Neural cell (in vitro differentiated cells): ENCODE measurements at regions not wholly inside any gene's neighbourhood (a gene's known extent, or its start where the extent isn't known, plus 50 kb on each side); places are given as distances from the start of the nearest gene placed in this dataset.

Experiments
- H2AFZ ChIP-seq: fragments of 200-600, 300-800 bp; sonication (generic), shearing (Covaris generic); 2 replicates; pipeline ENCODE4 v1.6.0; 2014; ENCODE audit warnings: low read depth, mild to moderate bottlenecking, antibody characterized with exemption, low read length, moderate library complexity
- H3F3A ChIP-seq: fragments of 200-600 bp; shearing (Covaris generic); 2 replicates; pipeline ENCODE4 v1.6.1; 2016; ENCODE audit warnings: mild to moderate bottlenecking, moderate library complexity, mixed read lengths, antibody characterized with exemption, low read length; ENCODE audit not compliant: insufficient read depth, poor library complexity, severe bottlenecking
- H3K27ac ChIP-seq: fragments of 200-600, 300-800 bp; sonication (generic), shearing (Covaris generic); 2 replicates; pipeline ENCODE4 v1.5.1; 2014; ENCODE audit warnings: mild to moderate bottlenecking, low read length, moderate library complexity
- H3K27me3 ChIP-seq: fragments of 300-800, 200-600 bp; sonication (generic), shearing (Covaris generic); 2 replicates; pipeline ENCODE4 v1.6.0; 2014; ENCODE audit warnings: mild to moderate bottlenecking, low read depth, low read length, moderate library complexity; ENCODE audit not compliant: insufficient read depth
- H3K36me3 ChIP-seq: fragments of 300-800, 200-600 bp; sonication (generic), shearing (Covaris generic); 2 replicates; pipeline ENCODE4 v1.5.1; 2014; ENCODE audit warnings: mild to moderate bottlenecking, antibody characterized with exemption, low read length, moderate library complexity; ENCODE audit not compliant: insufficient read depth
- H3K4me2 ChIP-seq: fragments of 300-800, 200-600 bp; sonication (generic), shearing (Covaris generic); 2 replicates; pipeline ENCODE4 v1.6.0; 2014; ENCODE audit warnings: mild to moderate bottlenecking, low read length
- H3K4me3 ChIP-seq: fragments of 300-800, 200-600 bp; sonication (generic), shearing (Covaris generic); 2 replicates; pipeline ENCODE4 v1.5.1; 2014; ENCODE audit warnings: mild to moderate bottlenecking, low read length, moderate library complexity
- H3K79me2 ChIP-seq: fragments of 200-600 bp; shearing (Covaris generic); replicated peaks from 2 replicates; pipeline ENCODE4 v1.6.0; 2014; ENCODE audit warnings: mild to moderate bottlenecking, low read length, moderate library complexity; ENCODE audit not compliant: insufficient read depth
- H3K9ac ChIP-seq: fragments of 300-800, 200-600 bp; sonication (generic), shearing (Covaris generic); 2 replicates; pipeline ENCODE4 v1.6.1; 2016; ENCODE audit warnings: mild to moderate bottlenecking, low read length, mixed read lengths
- H3K9me2 ChIP-seq: fragments of 200-600 bp; shearing (Covaris generic); 2 replicates; pipeline ENCODE4 v1.6.1; 2016; ENCODE audit warnings: mild to moderate bottlenecking, low read length, mixed read lengths; ENCODE audit not compliant: insufficient read depth
- H3K9me3 ChIP-seq: fragments of 200-600, 300-800 bp; sonication (generic), shearing (Covaris generic); 2 replicates; pipeline ENCODE4 v1.6.1; 2016; ENCODE audit warnings: mild to moderate bottlenecking, mixed run types, low read length, moderate library complexity, mixed read lengths
- H4K20me1 ChIP-seq: fragments of 200-600 bp; shearing (Covaris generic); 2 replicates; pipeline ENCODE4 v1.6.1; 2016; ENCODE audit warnings: mild to moderate bottlenecking, mixed run types; ENCODE audit not compliant: insufficient read depth
- EP300 ChIP-seq: fragments of 450-650 bp; conservative IDR thresholded peaks from 2 replicates; pipeline ENCODE4 v1.6.1; 2014; ENCODE audit warnings: antibody characterized with exemption, mild to moderate bottlenecking, moderate library complexity; ENCODE audit not compliant: poor library complexity, severe bottlenecking
- EZH2 ChIP-seq: fragments of 200-600, 300-800 bp; shearing (Covaris generic), sonication (generic); IDR thresholded peaks from 2 replicates; pipeline ENCODE4 v1.6.1; 2014; ENCODE audit warnings: antibody characterized with exemption, low read length, borderline replicate concordance, mild to moderate bottlenecking; ENCODE audit not compliant: insufficient read depth, poor library complexity, severe bottlenecking
- MXI1 ChIP-seq: fragments of 450-650 bp; conservative IDR thresholded peaks from 2 replicates; pipeline ENCODE4 v1.6.1; 2014; ENCODE audit warnings: antibody characterized with exemption, mild to moderate bottlenecking; ENCODE audit not compliant: poor library complexity, severe bottlenecking
- POLR2AphosphoS5 ChIP-seq: IDR thresholded peaks from 2 replicates; pipeline ENCODE4 v1.6.1; 2012
- RAD21 ChIP-seq: fragments of 450-650 bp; conservative IDR thresholded peaks from 2 replicates; pipeline ENCODE4 v1.6.1; 2014; ENCODE audit warnings: antibody characterized with exemption, mild to moderate bottlenecking, moderate library complexity
- SMC3 ChIP-seq: fragments of 450-650 bp; conservative IDR thresholded peaks from 2 replicates; pipeline ENCODE4 v1.6.1; 2014; ENCODE audit warnings: antibody characterized with exemption, mild to moderate bottlenecking, moderate library complexity; ENCODE audit not compliant: poor library complexity
- TAF1 ChIP-seq: IDR thresholded peaks from 2 replicates; pipeline ENCODE4 v1.6.1; 2012; ENCODE audit warnings: low read depth
- TF ChIP-seq, protein P1 (sequence below): IDR thresholded peaks from 2 replicates; pipeline ENCODE4 v1.6.1; 2012; ENCODE audit warnings: borderline replicate concordance
- TF ChIP-seq, protein P2 (sequence below): fragments of 450-650 bp; IDR thresholded peaks from 2 replicates; pipeline ENCODE4 v1.5.1; 2014; ENCODE audit warnings: antibody characterized with exemption, mild to moderate bottlenecking, moderate library complexity; ENCODE audit not compliant: poor library complexity, severe bottlenecking

DNA sequence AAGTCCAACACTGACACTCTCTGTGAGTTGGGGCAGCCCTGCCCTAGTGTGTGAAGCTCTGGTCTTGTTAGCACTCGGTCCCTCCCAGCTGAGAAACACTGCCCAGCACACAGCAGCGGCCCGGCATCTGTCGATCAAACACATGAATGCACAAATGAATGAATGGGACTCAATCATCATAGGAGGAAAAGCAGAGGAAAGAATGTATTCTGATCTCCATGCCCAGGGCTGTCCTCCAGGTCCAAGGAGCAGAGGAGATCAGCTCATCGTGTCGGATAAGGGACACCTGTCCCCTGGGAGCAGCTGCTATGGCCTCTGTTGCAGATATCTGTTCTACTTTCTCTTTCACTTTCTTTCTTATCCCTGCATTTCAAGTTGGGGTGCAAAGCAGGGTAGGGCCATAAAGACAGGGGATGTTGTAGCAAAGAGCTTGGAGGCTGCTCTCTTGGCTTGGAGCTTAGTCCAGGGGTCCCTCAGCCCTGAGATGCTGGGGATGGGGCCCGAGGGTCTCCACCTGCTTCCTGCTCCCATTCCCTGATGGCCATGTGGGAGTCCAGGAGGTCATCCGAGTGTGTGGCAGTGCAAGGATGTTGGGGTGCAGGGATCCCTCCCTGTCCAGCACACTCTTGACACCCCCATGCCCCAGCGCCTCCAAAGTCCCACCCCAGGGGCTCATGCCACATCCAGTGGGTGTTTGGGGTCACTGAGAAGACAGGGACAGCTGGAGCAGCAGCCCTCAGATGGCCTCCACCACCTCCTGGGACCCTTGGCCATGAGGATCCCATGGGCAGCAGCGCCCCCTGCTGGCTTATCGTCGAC, 88.2 kb downstream of the IRF8 start:
- no peak overlapping the region for H3K9ac ChIP-seq
- H3F3A ChIP-seq = no peaks in the 10 kb centered on the region
- no peak for TF ChIP-seq EP300
- no peak for TF ChIP-seq TAF1
- TF ChIP-seq SMC3 = no peak
- TF ChIP-seq, protein P1, sequence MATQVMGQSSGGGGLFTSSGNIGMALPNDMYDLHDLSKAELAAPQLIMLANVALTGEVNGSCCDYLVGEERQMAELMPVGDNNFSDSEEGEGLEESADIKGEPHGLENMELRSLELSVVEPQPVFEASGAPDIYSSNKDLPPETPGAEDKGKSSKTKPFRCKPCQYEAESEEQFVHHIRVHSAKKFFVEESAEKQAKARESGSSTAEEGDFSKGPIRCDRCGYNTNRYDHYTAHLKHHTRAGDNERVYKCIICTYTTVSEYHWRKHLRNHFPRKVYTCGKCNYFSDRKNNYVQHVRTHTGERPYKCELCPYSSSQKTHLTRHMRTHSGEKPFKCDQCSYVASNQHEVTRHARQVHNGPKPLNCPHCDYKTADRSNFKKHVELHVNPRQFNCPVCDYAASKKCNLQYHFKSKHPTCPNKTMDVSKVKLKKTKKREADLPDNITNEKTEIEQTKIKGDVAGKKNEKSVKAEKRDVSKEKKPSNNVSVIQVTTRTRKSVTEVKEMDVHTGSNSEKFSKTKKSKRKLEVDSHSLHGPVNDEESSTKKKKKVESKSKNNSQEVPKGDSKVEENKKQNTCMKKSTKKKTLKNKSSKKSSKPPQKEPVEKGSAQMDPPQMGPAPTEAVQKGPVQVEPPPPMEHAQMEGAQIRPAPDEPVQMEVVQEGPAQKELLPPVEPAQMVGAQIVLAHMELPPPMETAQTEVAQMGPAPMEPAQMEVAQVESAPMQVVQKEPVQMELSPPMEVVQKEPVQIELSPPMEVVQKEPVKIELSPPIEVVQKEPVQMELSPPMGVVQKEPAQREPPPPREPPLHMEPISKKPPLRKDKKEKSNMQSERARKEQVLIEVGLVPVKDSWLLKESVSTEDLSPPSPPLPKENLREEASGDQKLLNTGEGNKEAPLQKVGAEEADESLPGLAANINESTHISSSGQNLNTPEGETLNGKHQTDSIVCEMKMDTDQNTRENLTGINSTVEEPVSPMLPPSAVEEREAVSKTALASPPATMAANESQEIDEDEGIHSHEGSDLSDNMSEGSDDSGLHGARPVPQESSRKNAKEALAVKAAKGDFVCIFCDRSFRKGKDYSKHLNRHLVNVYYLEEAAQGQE = no peak
- TF ChIP-seq RAD21 = no peak
- TF ChIP-seq MXI1 = no peak
- TF ChIP-seq, protein P2, sequence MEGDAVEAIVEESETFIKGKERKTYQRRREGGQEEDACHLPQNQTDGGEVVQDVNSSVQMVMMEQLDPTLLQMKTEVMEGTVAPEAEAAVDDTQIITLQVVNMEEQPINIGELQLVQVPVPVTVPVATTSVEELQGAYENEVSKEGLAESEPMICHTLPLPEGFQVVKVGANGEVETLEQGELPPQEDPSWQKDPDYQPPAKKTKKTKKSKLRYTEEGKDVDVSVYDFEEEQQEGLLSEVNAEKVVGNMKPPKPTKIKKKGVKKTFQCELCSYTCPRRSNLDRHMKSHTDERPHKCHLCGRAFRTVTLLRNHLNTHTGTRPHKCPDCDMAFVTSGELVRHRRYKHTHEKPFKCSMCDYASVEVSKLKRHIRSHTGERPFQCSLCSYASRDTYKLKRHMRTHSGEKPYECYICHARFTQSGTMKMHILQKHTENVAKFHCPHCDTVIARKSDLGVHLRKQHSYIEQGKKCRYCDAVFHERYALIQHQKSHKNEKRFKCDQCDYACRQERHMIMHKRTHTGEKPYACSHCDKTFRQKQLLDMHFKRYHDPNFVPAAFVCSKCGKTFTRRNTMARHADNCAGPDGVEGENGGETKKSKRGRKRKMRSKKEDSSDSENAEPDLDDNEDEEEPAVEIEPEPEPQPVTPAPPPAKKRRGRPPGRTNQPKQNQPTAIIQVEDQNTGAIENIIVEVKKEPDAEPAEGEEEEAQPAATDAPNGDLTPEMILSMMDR = no peak
- TF ChIP-seq POLR2AphosphoS5 = no peak
- TF ChIP-seq EZH2 = no peak
- H3K4me3 ChIP-seq = no peak overlapping the region
- no peak overlapping the region for H3K4me2 ChIP-seq
- H3K79me2 ChIP-seq = no peaks in the 10 kb centered on the region
- H4K20me1 ChIP-seq = no peaks in the 10 kb centered on the region
- H3K36me3 ChIP-seq = no peaks in the 10 kb centered on the region
- no peaks in the 10 kb centered on the region for H3K9me3 ChIP-seq
- no peaks in the 10 kb centered on the region for H3K9me2 ChIP-seq
- no peak overlapping the region for H3K27ac ChIP-seq
- no peaks in the 10 kb centered on the region for H3K27me3 ChIP-seq
- no peak overlapping the region for H2AFZ ChIP-seq

DNA sequence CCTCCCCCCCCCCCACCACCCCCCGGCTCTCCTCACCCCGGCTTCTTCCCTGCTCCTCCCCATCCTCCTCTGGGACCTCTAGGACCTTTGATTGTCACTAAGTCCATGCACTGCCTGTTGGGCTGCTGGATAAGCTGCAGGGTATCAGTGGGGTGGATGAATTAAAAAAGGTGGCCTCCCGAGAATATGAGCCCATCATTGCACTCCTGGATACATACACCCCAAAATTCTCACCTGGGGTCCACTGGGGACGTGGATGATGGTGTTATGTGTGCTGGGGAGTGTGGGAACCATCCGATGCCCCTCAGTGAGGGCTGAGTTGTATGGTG, 88.8 kb downstream of the IRF8 start:
- Histone ChIP-seq H3K4me3 (no peak overlapping the region), H3K27me3 (no peaks in the 10 kb centered on the region), H3K9me2 (no peaks in the 10 kb centered on the region), H3F3A (no peaks in the 10 kb centered on the region), H4K20me1 (no peaks in the 10 kb centered on the region), H3K27ac (no peak overlapping the region), H3K4me2 (no peak overlapping the region), H3K9me3 (no peaks in the 10 kb centered on the region), H2AFZ (no peak overlapping the region), H3K79me2 (no peaks in the 10 kb centered on the region), H3K36me3 (no peaks in the 10 kb centered on the region), H3K9ac (no peak overlapping the region)
- no peak for TF ChIP-seq MXI1
- TF ChIP-seq SMC3 = no peak
- TF ChIP-seq, protein P1 = no peak
